LNCaP clone FGC (cell line): ENCODE measurements at regions not wholly inside any gene's neighbourhood (a gene's known extent, or its start where the extent isn't known, plus 50 kb on each side); places are given as distances from the start of the nearest gene placed in this dataset.

ENCODE experiments used
- DNase-seq: peaks from one replicate; pipeline ENCODE4 v3.0.0-alpha.2; 2011; ENCODE audit warnings: low read depth
- H3K4me3 ChIP-seq: 2 replicates; pipeline ENCODE4 v1.5.1; 2011; ENCODE audit warnings: mild to moderate bottlenecking, low read depth, low read length, control low read depth
- CTCF ChIP-seq: IDR thresholded peaks from 2 replicates; pipeline ENCODE4 v1.5.1; 2012; ENCODE audit warnings: mild to moderate bottlenecking; ENCODE audit not compliant: control insufficient read depth, insufficient read depth; ENCODE audit errors: extremely low read depth

- no peak for TF ChIP-seq CTCF
- DNase-seq = no peak
- no peak overlapping the region for H3K4me3 ChIP-seq
Observed at GRCh38 chr11:127656116-127656836, 655.7 kb upstream of the KIRREL3 start.

- no peak for TF ChIP-seq CTCF
Observed at GRCh38 chr11:127653076-127653475, 652.5 kb upstream of the KIRREL3 start.

GRCh38 chr11:127651888-127652221 lies 651.3 kb upstream of the KIRREL3 start:
- no peak for TF ChIP-seq CTCF
- DNase-seq = no peak

More at GRCh38 chr11:127653076-127653475, 652.5 kb upstream of the KIRREL3 start:
- DNase-seq = no peak
- no peak overlapping the region for H3K4me3 ChIP-seq

GRCh38 chr11:127651175-127651887 lies 650.8 kb upstream of the KIRREL3 start:
- H3K4me3 ChIP-seq = no peak overlapping the region
- DNase-seq = no peak
- no peak for TF ChIP-seq CTCF

More at GRCh38 chr11:127651888-127652221, 651.3 kb upstream of the KIRREL3 start:
- H3K4me3 ChIP-seq = no peak overlapping the region

- no peak overlapping the region for H3K4me3 ChIP-seq
- no peak for TF ChIP-seq CTCF
- no peak for DNase-seq
Observed at GRCh38 chr11:127649958-127650357, 649.4 kb upstream of the KIRREL3 start.

- no peak for DNase-seq
- no peak overlapping the region for H3K4me3 ChIP-seq
- TF ChIP-seq CTCF = no peak
Observed at GRCh38 chr11:127649071-127649470, 648.5 kb upstream of the KIRREL3 start.
